ENCODE measurements at regions not wholly inside any gene's neighbourhood (a gene's known extent, or its start where the extent isn't known, plus 50 kb on each side); places are given as distances from the start of the nearest gene placed in this dataset.
"Not testable (repeated sequence)": the region's sequence is repeated elsewhere in the genome, so short reads cannot be mapped to it uniquely, and the experiment has no call there.

- DNase-seq (ENCODE audit: low spot score), result no peak
- intact Hi-C loops (cut with DNase I), result no loop called here
Observed at GRCh38 chrX:110504947-110505346, 146.3 kb downstream of the RTL9 start.

GRCh38 chrX:110509755-110510532 lies 151.3 kb downstream of the RTL9 start:
- DNase-seq (ENCODE audit: low spot score), result no peak
- intact Hi-C loops (cut with DNase I), result no loop called here

DNA sequence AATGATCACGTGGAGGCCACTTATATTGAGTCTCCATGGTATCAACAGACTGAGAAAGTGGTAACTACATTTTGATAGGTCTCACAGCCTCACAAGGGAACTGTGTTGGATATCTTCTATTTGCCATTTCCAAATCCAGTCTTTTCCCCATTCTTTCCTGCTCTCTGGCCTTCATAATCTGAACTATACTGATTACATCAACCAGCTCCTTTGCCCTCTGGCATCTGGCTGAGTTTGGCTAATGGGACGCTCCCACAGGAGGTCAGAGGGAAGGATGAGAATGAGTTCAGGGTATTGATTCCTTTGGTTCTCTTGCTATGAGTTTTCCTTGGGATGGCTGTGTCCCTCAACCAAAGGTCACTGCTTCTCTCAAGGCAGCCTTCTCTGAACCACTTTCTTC lies 152.6 kb downstream of the RTL9 start:
- intact Hi-C loops (cut with DNase I), result no loop called here
- DNase-seq (ENCODE audit: low spot score), result no peak

GRCh38 chrX:110512341-110512740 lies 153.7 kb downstream of the RTL9 start:
- intact Hi-C loops (cut with DNase I), result no loop called here

DNA sequence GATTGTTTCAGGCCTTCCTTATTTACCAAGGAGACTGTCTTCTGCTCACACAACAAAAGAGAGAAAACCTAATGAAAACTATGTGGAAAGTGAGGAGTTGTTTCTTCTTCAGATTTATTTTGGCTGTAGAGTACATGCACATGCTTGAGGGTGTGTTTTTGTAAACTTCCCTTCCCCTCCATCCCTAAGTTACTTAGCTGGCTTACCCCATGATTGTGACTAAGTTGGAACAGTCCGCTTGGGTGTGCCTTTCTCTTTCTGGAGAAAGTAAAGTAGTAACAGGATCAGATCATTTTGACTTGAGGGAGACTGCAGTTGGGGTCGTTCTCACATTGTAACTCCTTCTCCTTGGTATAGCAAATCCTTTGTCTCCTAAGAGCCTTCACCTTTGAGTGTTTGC lies 155.9 kb downstream of the RTL9 start:
- no peak for DNase-seq (ENCODE audit: low spot score)
- intact Hi-C loops (cut with DNase I), result no loop called here

More at GRCh38 chrX:110512341-110512740, 153.7 kb downstream of the RTL9 start:
- DNase-seq (ENCODE audit: low spot score), result no peak

DNA sequence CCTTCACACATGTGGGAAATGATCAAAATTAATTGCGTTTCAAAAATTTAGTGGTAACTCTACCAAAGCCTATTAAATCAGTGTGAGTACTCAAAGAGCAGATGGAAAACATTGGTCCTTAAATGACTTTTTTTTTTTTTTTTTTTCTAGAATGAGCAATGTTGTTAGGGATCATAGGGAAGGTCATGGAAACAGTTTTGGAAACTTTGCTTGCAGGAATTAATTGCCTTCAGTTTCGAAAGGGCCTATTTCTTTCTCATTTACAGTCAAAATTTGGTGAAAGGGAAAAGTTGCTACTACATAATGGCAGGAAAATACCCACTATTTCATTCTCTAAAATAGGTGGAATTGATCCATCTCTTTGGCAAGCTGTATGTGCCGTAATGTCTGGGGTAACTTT lies 160.9 kb downstream of the RTL9 start:
- intact Hi-C loops (cut with DNase I), result no loop called here
- DNase-seq (ENCODE audit: low spot score), result no peak

DNA sequence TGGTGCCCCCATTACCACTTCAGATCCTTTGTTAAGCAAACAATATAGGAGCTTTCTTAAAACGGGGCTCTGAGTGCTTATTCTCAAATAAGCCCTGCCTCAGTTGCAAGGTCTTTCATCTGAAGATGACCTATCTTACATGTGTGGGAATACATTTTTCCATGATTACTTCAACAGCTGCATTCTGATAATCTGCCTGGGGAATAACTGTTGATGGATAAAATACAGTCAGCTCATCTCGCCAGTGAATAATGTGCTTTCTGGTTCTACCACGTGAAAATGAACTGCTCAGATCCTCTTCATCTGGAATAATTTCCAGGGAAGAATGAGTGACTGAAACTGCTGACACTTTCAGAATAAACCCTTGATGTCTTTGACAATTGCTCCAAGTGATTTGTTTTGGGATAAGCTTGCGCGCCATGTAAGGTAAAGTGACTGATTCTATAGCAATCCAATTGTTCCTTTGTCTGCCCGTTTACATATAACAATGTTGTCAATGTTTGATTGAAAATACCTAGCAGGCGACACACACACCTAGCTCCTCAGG lies 161.3 kb downstream of the RTL9 start:
- intact Hi-C loops (cut with DNase I), result no loop called here
- DNase-seq (ENCODE audit: low spot score), result no peak

GRCh38 chrX:110520652-110521051 lies 162.0 kb downstream of the RTL9 start:
- intact Hi-C loops (cut with DNase I); DNase-seq (ENCODE audit: low spot score): not testable (repeated sequence)

DNA sequence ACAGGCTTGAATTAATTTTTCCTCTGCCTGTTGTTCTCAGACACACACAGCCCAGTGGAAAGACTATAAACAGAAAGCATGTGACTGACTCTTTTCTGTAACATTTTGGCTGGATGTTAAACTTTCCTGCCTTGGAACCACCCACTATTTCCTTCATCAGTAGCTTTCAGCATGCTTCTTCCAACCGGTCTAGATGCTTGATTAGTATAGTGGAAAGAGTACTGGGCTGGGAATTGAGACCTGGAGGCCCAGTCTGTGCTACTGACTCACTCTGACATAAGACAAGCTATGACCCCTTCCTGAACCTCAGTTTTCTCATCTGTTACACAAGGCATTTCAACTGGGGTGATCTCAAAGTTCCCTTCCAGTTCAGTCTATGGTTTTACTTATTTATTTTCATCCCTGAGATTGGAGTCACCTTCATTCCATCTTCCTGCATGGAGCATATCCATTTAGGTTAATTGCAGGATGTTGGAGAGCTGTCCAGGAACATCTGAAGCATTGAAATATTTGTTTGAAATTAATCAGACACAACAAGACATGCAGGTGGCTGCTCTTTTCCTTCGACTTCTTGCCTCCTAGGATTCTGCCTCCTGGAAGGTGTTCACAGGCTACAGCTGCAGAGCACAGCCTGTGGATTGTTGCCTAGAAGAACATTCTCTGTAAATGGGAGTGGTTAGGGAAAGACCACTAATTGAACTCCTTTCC lies 173.4 kb downstream of the RTL9 start:
- intact Hi-C loops (cut with DNase I), result no loop called here
- DNase-seq (ENCODE audit: low spot score), result no peak

GRCh38 chrX:110532581-110532931 lies 173.9 kb downstream of the RTL9 start:
- DNase-seq (ENCODE audit: low spot score), result no peak

DNA sequence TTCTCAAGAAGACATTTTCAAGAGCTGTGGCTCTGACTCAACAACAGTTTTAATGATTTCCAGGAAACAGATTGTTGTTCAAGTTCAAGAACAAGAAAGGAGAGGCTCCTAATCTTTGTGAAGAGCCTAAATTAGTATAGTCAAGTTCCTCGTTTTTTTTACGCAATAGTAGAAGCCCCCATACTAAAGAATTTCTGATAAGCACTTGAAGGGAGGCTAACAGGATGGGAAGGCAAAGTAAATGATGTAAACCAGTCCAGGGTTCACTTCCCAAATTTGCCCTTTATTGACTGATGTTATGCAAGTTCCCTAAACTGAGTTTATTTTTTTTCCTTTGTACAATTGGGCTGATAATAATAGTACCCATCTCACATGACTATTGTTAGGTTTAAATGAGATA lies 178.2 kb downstream of the RTL9 start:
- intact Hi-C loops (cut with DNase I), result no loop called here
- no peak for DNase-seq (ENCODE audit: low spot score)

More at GRCh38 chrX:110532581-110532931, 173.9 kb downstream of the RTL9 start:
- intact Hi-C loops (cut with DNase I), result no loop called here

GRCh38 chrX:110541266-110541665 lies 182.6 kb downstream of the RTL9 start:
- intact Hi-C loops (cut with DNase I), result no loop called here
- no peak for DNase-seq (ENCODE audit: low spot score)

GRCh38 chrX:110550854-110551253 lies 192.2 kb downstream of the RTL9 start:
- intact Hi-C loops (cut with DNase I); DNase-seq (ENCODE audit: low spot score): not testable (repeated sequence)

DNA sequence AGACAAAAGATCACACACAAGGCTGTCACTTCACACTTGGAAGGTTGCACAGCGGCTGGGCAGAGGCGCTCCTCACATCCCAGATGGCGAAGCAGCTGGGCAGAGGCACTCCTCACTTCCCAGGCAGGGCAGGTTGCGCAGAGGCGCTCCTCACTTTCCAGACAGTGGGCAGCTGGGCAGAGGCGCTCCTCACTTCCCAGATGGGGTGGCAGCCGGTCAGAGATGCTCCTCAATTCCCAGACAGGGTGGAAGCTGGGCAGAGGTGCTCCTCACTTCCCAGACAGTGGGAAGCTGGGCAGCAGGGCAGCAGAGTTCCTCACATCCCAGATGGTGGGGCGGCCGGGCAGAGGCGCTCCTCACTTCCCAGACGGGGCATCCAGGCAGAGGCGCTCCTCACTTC lies 199.2 kb downstream of the RTL9 start:
- intact Hi-C loops (cut with DNase I), result no loop called here
- no peak for DNase-seq (ENCODE audit: low spot score)

DNA sequence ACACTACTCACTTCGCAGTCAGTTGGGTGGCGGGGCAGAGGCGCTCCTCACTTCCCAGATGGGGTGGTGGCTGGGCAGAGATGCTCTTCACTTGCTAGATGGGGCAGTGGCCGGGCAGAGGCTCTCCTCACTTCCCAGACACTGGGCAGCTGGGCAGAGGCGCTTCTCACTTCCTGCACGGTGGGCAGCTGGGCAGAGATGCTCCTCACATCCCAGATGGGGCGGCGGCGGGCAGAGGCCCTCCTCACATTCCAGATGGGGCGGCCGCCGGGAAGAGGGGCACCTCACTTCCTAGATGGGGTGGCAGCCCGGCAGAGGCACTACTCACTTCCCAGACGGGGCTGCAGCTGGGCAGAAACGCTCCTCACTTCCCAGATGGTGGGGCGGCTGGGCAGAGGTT lies 199.8 kb downstream of the RTL9 start:
- DNase-seq (ENCODE audit: low spot score), result no peak
- intact Hi-C loops (cut with DNase I), result no loop called here

- intact Hi-C loops (cut with DNase I), result no loop called here
- DNase-seq (ENCODE audit: low spot score), result no peak
Observed at GRCh38 chrX:110561034-110561433, 202.4 kb downstream of the RTL9 start.

DNA sequence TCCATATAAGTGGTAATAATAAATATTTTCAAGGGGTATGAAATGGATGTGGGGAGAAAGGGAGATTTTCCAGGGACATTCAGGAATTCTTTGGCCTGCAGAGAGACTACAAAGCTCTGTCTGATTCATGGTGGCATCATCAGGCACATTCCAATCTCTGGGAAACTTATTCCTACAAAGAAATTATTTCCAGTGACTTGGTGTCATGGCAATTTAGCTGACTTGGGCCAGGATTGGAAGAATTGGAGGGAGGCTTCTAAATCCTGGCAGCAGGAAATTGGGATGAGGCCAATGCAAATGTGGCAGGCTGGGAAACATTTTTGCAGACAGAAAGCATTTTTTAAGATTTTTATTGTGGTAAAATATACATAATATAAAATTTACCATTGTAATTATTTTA lies 204.6 kb downstream of the RTL9 start:
- intact Hi-C loops (cut with DNase I), result no loop called here
- DNase-seq (ENCODE audit: low spot score), result no peak

DNA sequence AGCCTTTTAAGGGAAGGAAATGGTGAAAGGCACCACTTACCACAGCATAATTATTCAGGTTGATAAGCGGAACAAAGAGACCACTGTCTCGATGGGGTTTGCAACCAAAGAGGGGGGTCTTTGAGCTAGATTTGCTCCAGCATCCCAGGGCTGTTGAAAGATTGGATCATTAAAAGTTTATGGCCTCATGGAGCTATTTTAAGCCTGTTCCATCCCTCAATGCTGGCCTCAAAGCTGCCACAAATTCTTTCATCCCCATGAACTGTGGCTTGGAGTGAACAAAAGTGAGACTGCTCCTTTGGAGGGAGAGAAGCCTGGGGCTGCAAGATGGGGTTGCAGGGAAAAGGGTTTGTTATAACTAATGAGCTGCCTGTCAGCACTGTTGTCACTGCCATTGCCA lies 209.8 kb downstream of the RTL9 start:
- DNase-seq (ENCODE audit: low spot score), result no peak
- intact Hi-C loops (cut with DNase I), result no loop called here

- intact Hi-C loops (cut with DNase I), result no loop called here
- no peak for DNase-seq (ENCODE audit: low spot score)
Observed at GRCh38 chrX:110569506-110569905, 210.9 kb downstream of the RTL9 start.

DNA sequence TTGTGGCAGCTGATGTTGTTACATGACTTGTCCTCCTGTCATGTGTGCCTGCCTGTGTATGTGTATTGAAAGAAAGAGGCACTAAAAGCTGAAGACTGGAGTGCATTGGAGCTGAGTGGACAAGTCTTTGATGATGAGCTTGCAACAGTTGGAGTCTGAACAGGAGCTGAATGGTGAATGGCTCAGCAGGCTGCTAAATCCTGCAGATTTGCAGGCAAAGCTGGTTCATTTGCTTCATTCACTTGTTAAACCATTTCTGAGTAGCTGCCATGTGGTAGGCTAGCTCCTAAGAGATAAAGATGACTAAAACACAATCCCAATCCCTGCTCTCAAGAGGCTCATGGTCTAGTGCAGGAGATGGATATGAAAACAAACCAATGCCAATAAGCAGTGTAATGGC lies 217.3 kb downstream of the CHRDL1 start:
- intact Hi-C loops (cut with DNase I), result no loop called here

GRCh38 chrX:110584083-110584482 lies 211.5 kb downstream of the CHRDL1 start:
- DNase-seq (ENCODE audit: low spot score), result no peak
- intact Hi-C loops (cut with DNase I), result no loop called here

More for the DNA sequence above, 217.3 kb downstream of the CHRDL1 start:
- no peak for DNase-seq (ENCODE audit: low spot score)
